GM19463 (cell line): ENCODE measurements at regions not wholly inside any gene's neighbourhood (a gene's known extent, or its start where the extent isn't known, plus 50 kb on each side); places are given as distances from the start of the nearest gene placed in this dataset.
"Not testable (repeated sequence)": the region's sequence is repeated elsewhere in the genome, so short reads cannot be mapped to it uniquely, and the experiment has no call there.

Experiments
- ATAC-seq: cut with Tn5 transposase; IDR thresholded peaks from one replicate; pipeline ENCODE4 v1.9.1; 2021; ENCODE audit warnings: mild to moderate bottlenecking, moderate library complexity; ENCODE audit not compliant: unreplicated experiment

DNA sequence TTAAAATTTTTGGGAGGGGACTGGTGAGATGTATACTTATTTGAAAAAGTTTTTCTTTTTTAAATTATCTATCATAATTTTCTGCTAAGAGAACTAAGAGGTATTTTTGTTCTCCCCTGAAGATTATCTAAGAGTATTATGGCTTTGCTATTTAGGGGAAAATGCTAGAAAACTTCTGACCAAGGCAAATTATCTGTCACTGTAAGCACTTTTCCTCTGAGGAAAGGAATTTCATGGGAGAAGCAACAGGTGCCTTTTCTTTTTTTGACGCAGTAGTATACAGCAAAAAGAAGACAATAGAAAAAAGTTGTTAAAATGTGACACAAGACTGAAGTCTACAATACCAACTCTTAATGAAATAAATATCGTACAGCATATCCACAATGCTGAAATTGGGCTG lies 201.6 kb upstream of the NANOGP8 start:
- no peak for ATAC-seq

DNA sequence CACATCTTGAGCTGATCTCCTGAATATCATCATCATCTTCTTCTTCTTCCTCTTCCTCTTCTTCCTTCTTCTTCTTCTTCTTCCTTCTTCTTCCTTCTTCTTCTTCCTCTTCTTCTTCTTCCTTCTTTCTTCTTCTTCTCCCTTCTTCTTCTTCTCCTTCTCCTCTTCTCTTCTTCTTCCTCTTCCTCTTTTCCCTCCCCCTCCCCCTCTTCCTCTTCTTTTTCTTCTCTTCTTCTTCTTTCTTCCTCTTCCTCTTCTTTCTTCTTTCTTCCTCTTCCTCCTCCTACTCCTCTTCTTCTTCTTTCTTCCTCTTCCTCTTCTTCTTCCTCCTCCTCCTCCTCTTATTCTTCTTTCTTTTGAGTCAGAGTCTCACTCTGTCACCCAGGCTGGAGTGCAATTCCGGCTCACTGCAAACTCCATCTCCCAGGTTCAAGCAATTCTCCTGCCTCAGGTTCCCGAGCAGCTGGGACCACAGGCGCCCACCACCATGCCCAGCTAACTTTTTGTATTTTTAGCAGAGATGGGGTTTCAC lies 197.9 kb upstream of the NANOGP8 start:
- no peak for ATAC-seq

DNA sequence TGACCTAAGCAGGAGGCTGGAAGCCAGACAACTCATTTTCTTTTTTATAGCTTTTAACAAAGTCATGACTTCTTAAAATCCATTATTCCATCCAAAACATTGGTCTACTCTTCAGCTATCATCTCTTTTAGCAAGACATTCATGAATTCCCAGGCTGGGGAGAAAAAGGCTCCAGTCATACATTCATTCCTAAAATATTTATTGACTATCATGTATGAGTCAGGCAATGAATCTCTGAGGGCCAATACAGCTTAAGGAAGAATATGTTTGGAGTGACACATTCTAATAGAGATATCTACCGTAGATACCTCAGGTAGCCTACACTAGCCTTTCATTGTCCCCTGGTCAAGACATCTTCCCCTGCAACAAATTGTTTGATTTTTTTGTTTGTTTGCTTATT lies 196.4 kb upstream of the NANOGP8 start:
- no peak for ATAC-seq

DNA sequence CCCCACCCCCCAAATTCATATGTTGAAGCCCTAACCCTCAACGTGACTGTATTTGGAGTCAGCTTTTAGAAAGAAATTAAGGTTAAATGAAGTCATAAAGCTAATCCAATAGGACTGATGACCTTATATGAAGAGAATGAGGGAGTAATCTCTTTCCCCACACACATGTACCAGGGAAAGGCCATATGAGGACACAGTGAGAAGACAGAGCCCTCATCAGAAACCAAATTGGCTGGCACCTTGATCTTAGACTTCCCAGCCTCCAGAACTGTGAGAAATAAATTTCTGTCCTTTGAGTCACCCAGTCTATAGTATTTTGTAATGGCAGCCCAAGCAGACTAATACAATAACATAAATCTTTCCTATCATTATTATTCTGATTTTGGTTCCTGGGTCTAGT lies 194.7 kb upstream of the NANOGP8 start:
- ATAC-seq = no peak

DNA sequence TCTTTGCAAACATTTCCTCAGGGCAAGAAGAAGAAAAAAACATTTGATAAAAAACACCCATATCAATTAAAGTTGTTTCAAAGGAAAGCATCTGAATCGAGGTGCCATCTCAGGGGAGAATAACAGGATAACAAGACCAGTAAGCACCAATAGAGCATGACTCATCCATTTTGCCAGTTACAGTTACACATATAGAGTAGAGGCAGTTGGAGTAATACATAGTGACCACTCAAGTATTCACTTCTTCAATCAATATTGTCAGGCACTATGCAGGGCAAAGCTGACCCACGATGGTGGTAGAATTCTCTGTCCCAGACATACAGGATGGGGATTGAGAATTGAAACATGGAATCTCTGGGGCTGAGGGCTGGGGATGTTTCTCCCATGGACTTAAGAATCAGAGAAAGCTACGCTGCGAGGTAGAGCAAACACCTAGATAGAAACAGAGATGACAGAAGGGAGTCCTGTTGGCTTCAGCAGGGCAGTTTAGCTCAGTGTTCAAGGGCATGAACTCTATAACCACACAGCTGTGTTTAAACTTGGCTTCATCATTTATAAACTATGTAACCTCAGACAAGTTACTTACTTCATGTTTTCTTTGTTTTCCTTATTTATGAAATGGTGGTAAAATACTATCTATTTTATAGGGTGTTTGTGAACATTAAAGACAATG lies 186.4 kb upstream of the NANOGP8 start:
- no peak for ATAC-seq

DNA sequence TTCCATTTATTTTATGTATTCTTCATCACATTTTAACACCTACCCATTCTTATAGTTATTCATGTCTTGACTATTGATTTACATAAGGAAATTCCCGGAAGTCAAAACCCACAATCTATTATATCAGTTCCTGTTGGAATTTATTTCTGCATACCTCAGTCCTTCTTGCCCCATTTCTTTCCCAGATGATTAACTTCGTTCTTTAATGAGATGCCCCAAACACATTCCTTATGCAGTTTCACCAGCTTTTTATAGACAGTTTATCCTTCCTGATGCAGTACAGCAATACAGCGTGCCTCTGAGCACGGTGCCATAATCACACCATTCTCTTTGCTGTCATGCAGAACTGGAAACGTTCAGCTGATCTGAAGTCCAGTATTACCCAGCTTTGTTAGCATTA lies 175.8 kb upstream of the NANOGP8 start:
- ATAC-seq = no peak

DNA sequence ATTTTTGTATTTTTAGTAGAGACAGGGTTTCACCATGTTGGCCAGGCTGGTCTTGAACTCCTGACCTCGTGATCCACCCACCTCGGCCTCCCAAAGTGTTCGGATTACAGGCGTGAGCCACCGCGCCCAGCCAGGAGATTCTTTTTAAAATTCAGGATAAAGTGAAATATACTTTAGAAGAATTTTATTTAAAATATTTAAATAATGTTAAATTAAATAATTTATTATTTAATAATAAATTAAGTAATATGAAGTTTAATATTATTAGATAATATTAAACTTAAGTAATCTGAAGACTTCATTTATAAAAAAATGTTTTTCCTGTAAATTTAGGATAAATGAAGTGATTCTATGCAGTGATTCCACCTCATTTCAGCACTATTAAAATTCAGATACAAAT lies 175.2 kb upstream of the NANOGP8 start:
- not testable (repeated sequence) for ATAC-seq

DNA sequence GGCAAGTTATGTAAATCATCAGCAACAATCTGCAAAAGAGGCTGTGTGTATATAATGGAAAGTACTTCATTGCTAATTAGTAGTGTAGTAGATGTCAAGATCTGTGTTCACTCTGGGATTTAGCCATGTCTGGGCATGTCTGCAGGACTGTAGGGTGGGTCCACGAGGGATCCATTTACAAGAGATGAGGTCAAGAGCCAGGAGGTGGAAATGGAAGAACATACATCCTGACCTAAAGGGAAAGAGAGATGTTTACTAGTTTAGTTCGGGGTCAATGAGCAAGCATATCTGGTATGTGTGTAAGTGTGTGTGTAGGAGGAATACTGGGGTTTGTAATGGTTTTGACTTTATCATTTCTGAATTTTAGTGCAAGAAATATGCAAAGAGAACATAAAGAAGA lies 171.5 kb upstream of the NANOGP8 start:
- ATAC-seq = no peak

DNA sequence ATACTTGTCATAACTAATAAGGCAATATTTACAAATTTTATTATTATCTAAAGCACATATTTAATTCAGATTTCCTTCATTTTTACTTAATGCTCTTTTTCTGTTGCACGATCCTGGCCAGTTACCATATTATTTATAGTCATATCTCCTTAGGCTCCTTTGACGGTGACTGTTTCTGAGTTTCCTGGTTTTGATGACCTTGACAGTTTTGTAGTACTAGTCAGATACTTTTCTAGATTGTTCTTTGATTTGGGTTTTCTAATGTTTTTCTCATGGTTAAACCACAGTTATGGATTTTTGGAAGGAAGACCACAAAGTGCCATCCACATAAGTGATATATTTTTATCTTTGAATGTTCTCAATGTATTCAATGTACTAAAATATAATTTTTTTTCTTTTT lies 171.0 kb upstream of the NANOGP8 start:
- ATAC-seq = no peak

DNA sequence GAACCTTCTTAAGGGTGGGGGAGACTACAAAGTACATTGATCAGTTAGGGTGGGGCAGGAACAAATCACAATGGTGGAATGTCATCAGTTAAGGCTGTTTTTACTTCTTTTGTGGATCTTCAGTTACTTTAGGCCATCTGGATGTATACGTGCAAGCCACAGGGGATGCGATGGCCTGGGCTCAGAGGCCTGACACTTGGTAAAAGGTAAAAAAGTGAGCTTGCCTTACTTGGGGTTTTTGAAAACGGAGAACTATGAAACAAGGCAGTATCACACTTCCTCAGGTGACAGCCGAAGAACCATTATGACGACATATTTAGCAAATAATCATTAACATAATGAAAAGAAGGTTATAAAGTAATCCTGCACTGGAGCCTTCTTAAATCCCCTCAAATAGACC lies 169.8 kb upstream of the NANOGP8 start:
- not testable (repeated sequence) for ATAC-seq

DNA sequence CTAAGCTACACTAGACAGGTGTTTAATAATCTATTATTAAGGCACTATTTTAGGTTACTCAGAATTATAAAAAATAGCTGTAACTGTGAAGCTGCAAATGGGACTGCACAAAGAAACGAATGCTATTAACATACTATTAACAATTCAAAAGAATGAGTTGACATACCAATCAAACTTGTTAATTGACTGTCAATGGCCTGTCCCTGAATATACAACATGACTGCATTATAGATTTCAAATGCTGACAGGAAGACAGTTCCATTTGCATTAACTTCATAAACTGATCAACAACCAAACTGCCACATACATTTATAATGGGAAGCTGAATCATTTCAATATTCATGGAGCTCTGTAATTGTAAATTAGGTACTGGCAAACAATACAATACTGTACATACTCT lies 169.0 kb upstream of the NANOGP8 start:
- no peak for ATAC-seq

DNA sequence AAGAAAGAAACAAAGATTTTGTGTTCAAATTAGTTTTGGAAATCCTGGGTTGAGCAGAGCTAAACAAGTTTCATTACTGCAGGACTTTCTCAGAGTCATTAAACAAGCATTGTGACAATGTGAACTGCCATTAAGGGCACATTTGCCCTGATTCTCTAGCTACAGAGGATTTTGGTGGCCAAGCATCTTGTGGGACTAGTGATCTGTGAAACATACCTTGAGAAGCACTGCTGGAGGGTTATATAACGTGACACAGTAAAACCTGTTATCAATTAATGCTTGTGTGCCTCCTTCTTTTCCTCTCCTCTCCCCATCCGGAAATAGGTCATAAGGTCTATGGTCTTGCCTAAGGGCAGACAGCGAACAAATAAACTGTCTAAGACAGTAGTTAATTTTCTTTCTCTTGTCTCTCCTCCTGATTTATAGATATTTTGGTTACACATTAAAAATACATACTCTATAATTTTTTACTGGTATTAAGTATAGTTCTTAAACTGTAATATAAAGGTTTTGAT lies 167.3 kb upstream of the NANOGP8 start:
- ATAC-seq = no peak

DNA sequence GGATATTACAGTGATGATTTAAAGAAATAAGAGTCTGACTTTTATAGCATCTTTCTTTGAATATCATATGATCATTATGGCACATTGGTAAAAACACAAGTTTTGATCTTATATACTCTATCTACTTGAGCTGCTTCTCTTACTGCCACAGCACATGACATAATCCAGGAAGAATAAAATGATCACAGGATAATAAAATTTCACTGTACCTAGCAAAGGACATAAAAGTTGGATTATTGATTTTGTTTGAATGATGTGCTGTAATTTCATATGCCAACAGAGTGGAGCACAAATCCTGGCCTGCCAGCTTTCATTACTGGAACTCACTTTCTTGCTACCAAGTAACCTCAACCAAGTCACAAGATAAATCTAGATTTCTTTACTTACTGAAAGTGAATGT lies 162.1 kb upstream of the NANOGP8 start:
- ATAC-seq = no peak

DNA sequence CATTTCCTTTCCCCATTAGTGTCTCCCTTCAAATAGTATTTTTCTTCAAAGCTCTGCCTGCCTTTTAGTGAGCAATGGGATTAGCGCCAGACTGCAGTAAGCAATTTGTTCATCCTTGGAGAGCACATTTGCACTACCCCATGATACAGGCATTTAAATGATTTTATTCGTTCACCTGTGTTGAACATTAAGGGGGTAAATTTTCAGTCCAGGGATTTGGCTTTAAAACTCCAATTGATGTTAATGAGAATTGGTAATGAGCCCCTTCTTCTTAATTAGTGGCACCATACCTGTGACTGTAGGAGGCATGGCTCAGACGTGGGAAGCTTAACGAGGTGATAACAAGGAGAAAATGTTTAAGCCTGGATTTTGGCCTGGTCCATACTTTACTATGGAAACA lies 161.4 kb upstream of the NANOGP8 start:
- no peak for ATAC-seq

DNA sequence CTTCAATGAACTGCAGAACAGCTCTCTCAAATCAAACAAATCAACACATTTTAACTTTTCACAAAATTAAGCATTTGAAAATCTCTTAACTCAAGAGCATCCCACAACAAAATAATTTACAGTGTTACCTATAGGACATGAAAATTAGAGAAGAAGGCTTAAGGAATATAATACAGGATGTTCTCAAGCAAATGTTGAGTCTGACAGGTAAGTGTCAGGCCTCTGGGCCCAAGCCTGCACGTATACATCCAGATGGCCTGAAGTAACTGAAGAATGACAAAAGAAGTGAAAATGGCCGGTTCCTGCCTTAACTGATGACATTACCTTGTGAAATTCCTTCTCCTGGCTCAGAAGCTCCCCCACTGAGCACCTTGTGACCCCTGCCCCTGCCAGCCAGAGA lies 160.6 kb upstream of the NANOGP8 start:
- not testable (repeated sequence) for ATAC-seq

DNA sequence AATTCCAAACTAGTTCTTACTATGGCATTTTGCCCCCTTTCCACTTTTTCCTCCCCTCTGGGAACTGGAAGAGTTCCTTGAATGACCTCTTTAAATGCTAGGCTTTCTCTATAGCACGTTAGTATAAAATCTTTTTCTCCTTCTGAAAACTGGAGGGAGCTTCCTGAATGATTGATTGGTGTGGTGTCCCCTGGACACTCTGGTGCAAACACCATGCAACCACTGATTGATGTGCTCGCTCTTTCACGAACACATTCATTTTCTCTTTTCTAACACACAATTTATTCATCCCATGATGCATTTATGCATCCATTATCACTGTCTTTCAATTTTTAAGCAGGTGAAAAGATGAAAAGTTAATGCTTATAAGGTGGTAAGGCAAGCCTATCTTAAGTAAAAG lies 159.1 kb upstream of the NANOGP8 start:
- ATAC-seq = no peak

DNA sequence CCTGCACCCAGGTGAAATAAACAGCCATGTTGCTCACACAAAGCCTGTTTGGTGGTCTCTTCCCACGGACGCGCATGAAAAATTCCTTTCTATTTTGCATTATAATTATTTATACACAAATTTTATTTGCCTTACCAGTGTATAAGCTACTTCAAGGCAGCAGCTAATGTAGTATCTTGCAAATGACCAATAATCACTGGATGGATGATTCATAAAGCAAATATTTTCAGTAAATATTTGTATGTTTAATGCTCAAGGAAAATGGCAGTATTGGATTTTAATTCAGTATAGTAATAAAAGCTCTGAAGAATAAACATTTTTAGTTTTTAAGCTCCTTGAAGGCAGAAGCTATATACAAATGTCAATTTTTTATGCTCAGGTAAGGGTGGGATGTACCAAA lies 158.7 kb upstream of the NANOGP8 start:
- no peak for ATAC-seq

DNA sequence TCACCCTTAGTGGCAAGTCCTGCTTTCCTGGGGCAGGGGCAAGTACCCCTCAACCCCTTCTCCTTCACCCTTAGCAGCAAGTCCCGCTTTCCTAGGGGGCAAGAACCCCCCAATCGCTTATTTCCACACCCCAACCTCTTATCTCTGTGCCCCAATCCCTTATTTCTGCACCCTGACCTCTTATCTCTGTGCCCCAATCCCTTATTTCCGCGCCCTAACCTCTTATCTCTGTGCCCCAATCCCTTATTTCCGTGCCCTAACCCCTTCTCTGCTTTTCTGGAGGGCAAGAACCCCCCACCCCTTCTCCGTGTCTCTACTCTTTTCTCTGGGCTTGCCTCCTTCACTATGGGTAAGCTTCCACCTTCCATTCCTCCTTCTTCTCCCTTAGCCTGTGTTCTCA lies 154.6 kb upstream of the NANOGP8 start:
- ATAC-seq = not testable (repeated sequence)

DNA sequence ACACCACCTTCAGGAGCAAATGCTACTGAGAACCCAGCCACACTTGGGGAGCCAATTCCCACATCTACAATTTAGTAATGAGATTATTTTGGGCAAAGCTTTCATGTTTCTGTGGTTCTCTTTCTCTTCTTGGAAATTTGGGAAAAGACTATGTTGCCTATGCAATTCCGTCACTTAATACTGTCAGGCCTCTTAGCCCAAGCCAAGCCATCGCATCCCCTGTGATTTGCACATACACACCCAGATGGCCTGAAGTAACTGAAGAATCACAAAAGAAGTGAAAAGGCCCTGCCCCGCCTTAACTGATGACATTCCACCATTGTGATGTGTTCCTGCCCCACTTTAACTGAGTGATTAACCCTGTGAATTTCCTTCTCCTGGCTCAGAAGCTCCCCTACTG lies 153.4 kb upstream of the NANOGP8 start:
- ATAC-seq = not testable (repeated sequence)

DNA sequence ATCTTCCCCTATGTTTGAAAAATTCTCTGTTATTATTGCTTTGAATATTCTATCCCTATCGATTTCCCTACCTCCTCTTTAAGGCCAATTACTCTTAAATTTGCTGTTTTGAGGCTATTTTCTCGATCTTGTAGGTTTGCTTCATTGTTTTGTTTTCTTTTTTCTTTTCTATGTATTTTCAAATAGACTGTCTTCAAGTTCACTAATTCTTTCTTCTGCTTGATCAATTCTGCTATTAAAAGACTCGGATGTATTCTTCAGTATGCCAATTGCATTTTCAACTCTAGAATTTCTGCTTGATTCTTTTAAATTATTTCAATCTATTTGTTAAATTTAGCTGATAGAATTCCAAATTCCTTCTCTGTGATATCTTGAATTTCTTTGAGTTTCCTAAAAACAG lies 144.0 kb upstream of the NANOGP8 start:
- ATAC-seq = no peak

DNA sequence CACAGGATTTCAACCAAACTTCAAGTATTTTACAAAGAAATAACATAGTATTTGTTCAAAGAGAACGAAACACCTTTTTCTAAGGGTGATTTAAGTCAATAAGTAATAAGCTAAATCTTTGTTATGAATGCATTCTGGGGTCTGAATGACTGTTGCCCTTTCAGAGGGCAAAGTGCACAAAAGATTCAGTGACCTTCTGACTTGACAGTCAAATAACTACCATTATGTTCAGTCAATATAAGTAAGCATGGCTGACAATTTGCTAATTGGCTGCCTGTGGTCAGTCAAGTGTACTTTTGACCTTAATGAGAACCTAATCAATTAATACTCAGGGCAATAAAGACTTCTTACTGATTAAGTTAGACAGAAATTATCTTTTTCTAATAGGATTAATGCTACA lies 133.1 kb upstream of the NANOGP8 start:
- no peak for ATAC-seq

DNA sequence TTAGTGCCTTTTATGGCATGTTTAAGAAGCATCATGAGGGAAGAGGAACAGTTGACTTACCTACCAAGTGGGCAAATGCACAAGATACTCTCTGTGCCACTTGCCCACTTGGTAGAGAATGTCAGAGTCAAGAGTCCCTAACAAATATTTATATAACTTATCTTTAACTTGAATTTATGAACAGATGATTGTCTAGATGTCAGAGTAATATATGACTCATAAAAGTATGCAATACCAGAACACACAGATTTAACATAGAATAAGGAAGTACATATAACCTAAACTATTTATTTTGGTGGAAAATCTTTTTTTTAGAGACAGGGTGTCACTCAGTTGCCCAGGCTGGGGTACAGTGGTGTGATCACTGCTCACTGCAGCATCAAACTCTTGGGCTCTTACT lies 130.0 kb upstream of the NANOGP8 start:
- ATAC-seq = no peak
